Chondrocyte (in vitro differentiated cells): ENCODE measurements at regions not wholly inside any gene's neighbourhood (a gene's known extent, or its start where the extent isn't known, plus 50 kb on each side); places are given as distances from the start of the nearest gene placed in this dataset.

Experiments used
- DNase-seq: peaks from one replicate; pipeline ENCODE4 v3.0.0; 2021; ENCODE audit warnings: mixed read lengths, low spot score
- H3K27ac Mint-ChIP-seq: one replicate; pipeline ENCODE4 v1.8.0; 2021; ENCODE audit warnings: mild to moderate bottlenecking, moderate library complexity, mixed read lengths; ENCODE audit not compliant: unreplicated experiment
- H3K27me3 Mint-ChIP-seq: 2 replicates; pipeline ENCODE4 v1.8.0; 2021; ENCODE audit warnings: low read depth, mixed read lengths
- H3K36me3 Mint-ChIP-seq: 2 replicates; pipeline ENCODE4 v1.8.0; 2021; ENCODE audit warnings: low read depth, mixed read lengths
- H3K4me1 Mint-ChIP-seq: 2 replicates; pipeline ENCODE4 v1.8.0; 2021; ENCODE audit warnings: low read depth, mild to moderate bottlenecking, mixed read lengths
- H3K4me3 Mint-ChIP-seq: one replicate; pipeline ENCODE4 v1.8.0; 2021; ENCODE audit warnings: mild to moderate bottlenecking, moderate library complexity, mixed read lengths; ENCODE audit not compliant: unreplicated experiment
- H3K9me3 Mint-ChIP-seq: 2 replicates; pipeline ENCODE4 v1.8.0; 2021; ENCODE audit warnings: low read depth, mixed read lengths
- TF ChIP-seq, protein P1 (sequence below): fragments of 200-600 bp; sonication (generic); IDR thresholded peaks from 2 replicates; pipeline ENCODE4 v1.5.0; 2021; ENCODE audit warnings: antibody characterized with exemption, mild to moderate bottlenecking, moderate library complexity

- H3K4me1 Mint-ChIP-seq = peaks cover 7% of the 10 kb centered on the region
- TF ChIP-seq, protein P1, sequence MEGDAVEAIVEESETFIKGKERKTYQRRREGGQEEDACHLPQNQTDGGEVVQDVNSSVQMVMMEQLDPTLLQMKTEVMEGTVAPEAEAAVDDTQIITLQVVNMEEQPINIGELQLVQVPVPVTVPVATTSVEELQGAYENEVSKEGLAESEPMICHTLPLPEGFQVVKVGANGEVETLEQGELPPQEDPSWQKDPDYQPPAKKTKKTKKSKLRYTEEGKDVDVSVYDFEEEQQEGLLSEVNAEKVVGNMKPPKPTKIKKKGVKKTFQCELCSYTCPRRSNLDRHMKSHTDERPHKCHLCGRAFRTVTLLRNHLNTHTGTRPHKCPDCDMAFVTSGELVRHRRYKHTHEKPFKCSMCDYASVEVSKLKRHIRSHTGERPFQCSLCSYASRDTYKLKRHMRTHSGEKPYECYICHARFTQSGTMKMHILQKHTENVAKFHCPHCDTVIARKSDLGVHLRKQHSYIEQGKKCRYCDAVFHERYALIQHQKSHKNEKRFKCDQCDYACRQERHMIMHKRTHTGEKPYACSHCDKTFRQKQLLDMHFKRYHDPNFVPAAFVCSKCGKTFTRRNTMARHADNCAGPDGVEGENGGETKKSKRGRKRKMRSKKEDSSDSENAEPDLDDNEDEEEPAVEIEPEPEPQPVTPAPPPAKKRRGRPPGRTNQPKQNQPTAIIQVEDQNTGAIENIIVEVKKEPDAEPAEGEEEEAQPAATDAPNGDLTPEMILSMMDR = no peak
- H3K27me3 Mint-ChIP-seq = peaks cover 3% of the 10 kb centered on the region
- H3K9me3 Mint-ChIP-seq = no peaks in the 10 kb centered on the region
- H3K27ac Mint-ChIP-seq = no peak overlapping the region
- DNase-seq = no peak
- no peak overlapping the region for H3K4me3 Mint-ChIP-seq
- H3K36me3 Mint-ChIP-seq = no peaks in the 10 kb centered on the region
Observed at GRCh38 chrX:30156880-30157560, 58.3 kb upstream of the MAGEB2 start.

DNA sequence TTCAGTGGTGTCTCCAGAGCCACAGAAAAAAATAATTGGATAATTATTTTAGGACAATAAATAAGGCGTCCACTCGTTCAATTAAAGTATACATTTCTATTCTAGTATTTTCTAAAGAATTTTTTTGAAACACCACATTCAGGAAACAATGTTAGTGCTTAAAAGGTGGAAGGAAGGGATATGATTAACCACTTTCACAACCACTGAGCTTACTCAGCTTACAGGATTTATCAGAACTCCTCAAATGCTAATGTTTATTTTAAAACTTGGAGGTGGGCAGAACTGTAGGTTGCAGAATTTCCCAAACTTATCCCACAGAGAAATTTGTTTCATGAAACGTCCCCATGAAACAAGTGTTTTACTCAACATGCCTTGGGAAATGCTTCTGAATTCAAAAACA is 54.3 kb upstream of the MAGEB2 start:
- TF ChIP-seq, protein P1 = no peak
- DNase-seq = no peak
- Mint-ChIP-seq H3K27me3 (peaks cover 3% of the 10 kb centered on the region), H3K36me3 (no peaks in the 10 kb centered on the region), H3K4me1 (no peaks in the 10 kb centered on the region), H3K4me3 (no peak overlapping the region), H3K9me3 (no peaks in the 10 kb centered on the region), H3K27ac (no peak overlapping the region)
